Bronchial epithelial cell (primary cell): ENCODE measurements at regions not wholly inside any gene's neighbourhood (a gene's known extent, or its start where the extent isn't known, plus 50 kb on each side); places are given as distances from the start of the nearest gene placed in this dataset.

Experiments used
- DNase-seq: peaks from one replicate; pipeline ENCODE4 v3.0.0-alpha.2; 2010; ENCODE audit warnings: low read depth
- FAIRE-seq: peaks from 2 replicates; lab custom pipeline; 2011; peaks lifted over from hg19 to GRCh38; lab: Jason Lieb, UNC
- H3K27me3 ChIP-seq: 2 replicates; pipeline ENCODE4 v1.5.1; 2011; ENCODE audit warnings: low read length; ENCODE audit not compliant: control insufficient read depth, insufficient read depth
- H3K36me3 ChIP-seq: 2 replicates; pipeline ENCODE4 v1.5.1; 2011; ENCODE audit warnings: low read length; ENCODE audit not compliant: control insufficient read depth, insufficient read depth
- H3K4me3 ChIP-seq: 2 replicates; pipeline ENCODE4 v1.5.1; 2011; ENCODE audit warnings: mild to moderate bottlenecking, low read depth, low read length, control low read depth
- TF ChIP-seq, protein P1 (sequence below): IDR thresholded peaks from 2 replicates; pipeline ENCODE4 v1.5.1; 2011; ENCODE audit warnings: mild to moderate bottlenecking, moderate library complexity, low read length, control low read depth, inconsistent platforms; ENCODE audit not compliant: insufficient read depth, severe bottlenecking

GRCh38 chr1:101399222-101399621 lies 162.4 kb downstream of the S1PR1 start:
- no peak for FAIRE-seq
- Histone ChIP-seq H3K36me3 (no peaks in the 10 kb centered on the region), H3K27me3 (no peaks in the 10 kb centered on the region)

GRCh38 chr1:101406271-101406670 lies 169.5 kb downstream of the S1PR1 start:
- Histone ChIP-seq H3K4me3 (no peak overlapping the region), H3K27me3 (no peaks in the 10 kb centered on the region), H3K36me3 (no peaks in the 10 kb centered on the region)
- DNase-seq (no peak), FAIRE-seq (no peak)
- TF ChIP-seq, protein P1, sequence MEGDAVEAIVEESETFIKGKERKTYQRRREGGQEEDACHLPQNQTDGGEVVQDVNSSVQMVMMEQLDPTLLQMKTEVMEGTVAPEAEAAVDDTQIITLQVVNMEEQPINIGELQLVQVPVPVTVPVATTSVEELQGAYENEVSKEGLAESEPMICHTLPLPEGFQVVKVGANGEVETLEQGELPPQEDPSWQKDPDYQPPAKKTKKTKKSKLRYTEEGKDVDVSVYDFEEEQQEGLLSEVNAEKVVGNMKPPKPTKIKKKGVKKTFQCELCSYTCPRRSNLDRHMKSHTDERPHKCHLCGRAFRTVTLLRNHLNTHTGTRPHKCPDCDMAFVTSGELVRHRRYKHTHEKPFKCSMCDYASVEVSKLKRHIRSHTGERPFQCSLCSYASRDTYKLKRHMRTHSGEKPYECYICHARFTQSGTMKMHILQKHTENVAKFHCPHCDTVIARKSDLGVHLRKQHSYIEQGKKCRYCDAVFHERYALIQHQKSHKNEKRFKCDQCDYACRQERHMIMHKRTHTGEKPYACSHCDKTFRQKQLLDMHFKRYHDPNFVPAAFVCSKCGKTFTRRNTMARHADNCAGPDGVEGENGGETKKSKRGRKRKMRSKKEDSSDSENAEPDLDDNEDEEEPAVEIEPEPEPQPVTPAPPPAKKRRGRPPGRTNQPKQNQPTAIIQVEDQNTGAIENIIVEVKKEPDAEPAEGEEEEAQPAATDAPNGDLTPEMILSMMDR = no peak

More at GRCh38 chr1:101399222-101399621, 162.4 kb downstream of the S1PR1 start:
- TF ChIP-seq, protein P1 = no peak
- no peak overlapping the region for H3K4me3 ChIP-seq
- DNase-seq = no peak

- TF ChIP-seq, protein P1 = no peak
- no peaks in the 10 kb centered on the region for H3K27me3 ChIP-seq
- DNase-seq (no peak), FAIRE-seq (no peak)
- H3K36me3 ChIP-seq = no peaks in the 10 kb centered on the region
- no peak overlapping the region for H3K4me3 ChIP-seq
Measured at GRCh38 chr1:101406681-101407080, 169.9 kb downstream of the S1PR1 start.

DNA sequence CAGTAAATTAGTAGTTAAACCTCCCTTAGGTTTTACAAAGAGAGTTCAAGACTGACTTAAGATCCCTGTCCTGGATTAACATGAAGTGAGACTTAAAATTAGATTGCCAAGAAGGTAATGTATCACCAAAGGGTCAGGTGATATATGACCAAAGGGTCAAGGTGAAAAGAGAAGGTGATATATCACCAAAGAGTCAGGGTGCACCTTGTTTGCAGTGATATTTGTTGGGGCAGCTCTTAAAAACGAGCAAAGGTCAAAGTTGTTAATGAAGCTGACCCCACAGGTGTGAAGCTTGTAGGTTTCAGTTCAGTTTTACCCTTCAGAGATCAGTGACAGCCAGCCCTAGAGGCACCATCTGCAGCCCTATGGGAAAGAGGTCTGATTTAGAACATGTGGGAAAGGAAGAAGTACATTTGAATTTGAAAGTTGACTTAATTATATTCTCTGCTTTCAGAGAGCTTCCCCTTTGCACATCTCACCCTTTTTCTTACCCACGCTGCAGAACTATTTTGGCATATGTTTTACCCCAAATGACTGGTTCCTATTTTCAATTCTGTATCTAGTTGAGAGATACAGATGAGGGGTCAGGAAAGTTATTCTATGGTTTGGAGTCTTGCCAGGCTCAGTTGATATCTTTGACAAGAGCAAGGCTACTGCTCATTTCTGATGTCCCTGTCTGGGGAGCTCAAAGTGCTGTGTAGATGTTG lies 170.8 kb downstream of the S1PR1 start:
- H3K27me3 ChIP-seq = no peaks in the 10 kb centered on the region
- no peak for DNase-seq
- no peak overlapping the region for H3K4me3 ChIP-seq
- no peaks in the 10 kb centered on the region for H3K36me3 ChIP-seq
- no peak for FAIRE-seq
- TF ChIP-seq, protein P1 = no peak

GRCh38 chr1:101408212-101409042 lies 171.6 kb downstream of the S1PR1 start:
- no peak for FAIRE-seq
- TF ChIP-seq, protein P1 = no peak

More at GRCh38 chr1:101408212-101409042, 171.6 kb downstream of the S1PR1 start:
- DNase-seq = no peak
- no peaks in the 10 kb centered on the region for H3K36me3 ChIP-seq
- H3K27me3 ChIP-seq = no peaks in the 10 kb centered on the region
- no peak overlapping the region for H3K4me3 ChIP-seq
